ENCODE measurements at regions not wholly inside any gene's neighbourhood (a gene's known extent, or its start where the extent isn't known, plus 50 kb on each side); places are given as distances from the start of the nearest gene placed in this dataset.
"Not testable (repeated sequence)": the region's sequence is repeated elsewhere in the genome, so short reads cannot be mapped to it uniquely, and the experiment has no call there.

GRCh38 chrX:22609452-22609851 is 336.7 kb downstream of the CBLL2 start:
- TF ChIP-seq CTCF (IDR thresholded peaks at IDR 0.05; ENCODE audit: insufficient read depth, low read depth, low read length); EZH2 (IDR thresholded peaks at IDR 0.05; ENCODE audit: insufficient read depth, low read length): not testable (repeated sequence)

All from astrocyte (in vitro differentiated cells and primary cell).